Thoracic aorta (tissue), 2 donors: ENCODE measurements at regions not wholly inside any gene's neighbourhood (a gene's known extent, or its start where the extent isn't known, plus 50 kb on each side); places are given as distances from the start of the nearest gene placed in this dataset.

Source experiments
- ATAC-seq: fragments of 150-250 bp; one replicate; pipeline ENCODE4 v1.8.0; 2017; ENCODE audit warnings: low read depth; ENCODE audit not compliant: insufficient number of reproducible peaks, low FRiP score
- DNase-seq: peaks from one replicate; pipeline ENCODE4 v3.0.0-alpha.2; 2020; ENCODE audit warnings: low spot score
- H3K27ac ChIP-seq, 2 donors: fragments of 200-600 bp; sonication (generic); 1 replicate in 1 of 2; 2 replicates in 1 of 2; pipeline ENCODE4 v1.5.1; 2016; ENCODE audit warnings: mild to moderate bottlenecking in 2 of 2, moderate library complexity in 2 of 2
- H3K27me3 ChIP-seq: fragments of 200-600 bp; sonication (generic); replicated peaks from 2 replicates; pipeline ENCODE4 v1.6.0; 2016; ENCODE audit warnings: mild to moderate bottlenecking; ENCODE audit not compliant: insufficient read depth
- H3K36me3 ChIP-seq: fragments of 200-600 bp; sonication (generic); one replicate; pipeline ENCODE4 v1.5.1; 2016
- H3K4me1 ChIP-seq, 2 donors: fragments of 200-600 bp; sonication (generic); 1 replicate in 1 of 2; 2 replicates in 1 of 2; pipeline versions ENCODE4 v1.5.1 to v1.6.0; 2016; ENCODE audit warnings: low read depth in 2 of 2, mild to moderate bottlenecking in 1 of 2; ENCODE audit not compliant: control insufficient read depth in 1 of 2
- H3K4me3 ChIP-seq: fragments of 200-600 bp; sonication (generic); 2 replicates; pipeline ENCODE4 v1.5.1; 2016; ENCODE audit warnings: mild to moderate bottlenecking
- H3K9me3 ChIP-seq: fragments of 200-600 bp; sonication (generic); 2 replicates; pipeline ENCODE4 v1.5.1; 2016
- CTCF ChIP-seq: fragments of 200-600 bp; sonication (generic); IDR thresholded peaks from one replicate; pipeline ENCODE4 v1.5.1; 2019; ENCODE audit warnings: antibody characterized with exemption

DNA sequence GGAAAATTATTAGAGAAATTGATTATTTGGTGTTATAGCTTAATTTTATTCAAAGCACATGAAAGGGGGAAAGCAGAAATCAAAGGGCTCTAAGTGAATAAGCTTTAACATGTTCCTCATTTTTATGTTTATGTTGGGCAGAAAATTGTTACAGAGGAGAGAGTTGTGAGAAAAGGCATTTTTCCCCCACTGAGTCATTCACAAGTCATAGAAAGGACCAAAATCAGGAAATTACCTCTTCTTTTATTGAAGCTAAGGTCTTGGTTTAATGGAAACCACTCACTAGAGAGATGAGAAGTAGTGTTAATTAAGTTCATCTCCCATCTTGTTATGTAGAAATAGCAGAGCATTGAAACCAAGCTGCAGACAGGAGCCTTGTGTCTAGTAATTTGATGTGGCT is 175.3 kb upstream of the THUMPD2 start:
- no peak for DNase-seq
- no peak overlapping the region for H3K27ac ChIP-seq
- no peak overlapping the region for H3K4me3 ChIP-seq
- no peaks in the 10 kb centered on the region for H3K4me1 ChIP-seq
- H3K36me3 ChIP-seq, result no peaks in the 10 kb centered on the region
- no peak for ATAC-seq
- no peak for TF ChIP-seq CTCF
- H3K27me3 ChIP-seq, result no peaks in the 10 kb centered on the region
- H3K9me3 ChIP-seq, result no peaks in the 10 kb centered on the region

DNA sequence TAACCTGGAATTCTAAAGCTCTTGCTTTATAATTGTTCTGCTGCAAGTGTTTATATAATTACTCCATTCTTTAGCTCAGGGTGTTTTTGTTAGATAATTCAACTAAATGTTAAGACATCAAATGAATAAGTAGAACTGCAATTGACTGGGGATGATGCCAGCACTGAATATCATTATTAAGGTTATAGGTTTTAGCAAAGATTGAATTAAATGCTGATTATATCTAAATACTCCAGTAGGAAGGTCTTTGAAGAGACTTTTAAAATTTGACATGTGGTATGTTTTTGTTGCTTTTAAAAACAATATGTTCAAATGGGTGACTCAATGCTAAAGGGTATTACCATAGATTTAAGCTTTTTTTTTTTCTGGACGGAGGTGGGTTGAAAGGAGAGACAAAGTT is 170.1 kb upstream of the THUMPD2 start:
- H3K36me3 ChIP-seq, result no peaks in the 10 kb centered on the region
- H3K4me1 ChIP-seq, result no peaks in the 10 kb centered on the region
- no peak for TF ChIP-seq CTCF
- no peaks in the 10 kb centered on the region for H3K27me3 ChIP-seq
- H3K9me3 ChIP-seq, result no peaks in the 10 kb centered on the region
- DNase-seq (no peak), ATAC-seq (no peak)
- no peak overlapping the region for H3K27ac ChIP-seq
- no peak overlapping the region for H3K4me3 ChIP-seq

- H3K4me1 ChIP-seq, result no peaks in the 10 kb centered on the region
- H3K36me3 ChIP-seq, result no peaks in the 10 kb centered on the region
- no peak for TF ChIP-seq CTCF
- no peaks in the 10 kb centered on the region for H3K27me3 ChIP-seq
- H3K27ac ChIP-seq, result no peak overlapping the region
- DNase-seq, result no peak
- no peak overlapping the region for H3K4me3 ChIP-seq
- no peaks in the 10 kb centered on the region for H3K9me3 ChIP-seq
- ATAC-seq, result no peak
Observed at GRCh38 chr2:39948016-39948719, 169.1 kb upstream of the THUMPD2 start.

DNA sequence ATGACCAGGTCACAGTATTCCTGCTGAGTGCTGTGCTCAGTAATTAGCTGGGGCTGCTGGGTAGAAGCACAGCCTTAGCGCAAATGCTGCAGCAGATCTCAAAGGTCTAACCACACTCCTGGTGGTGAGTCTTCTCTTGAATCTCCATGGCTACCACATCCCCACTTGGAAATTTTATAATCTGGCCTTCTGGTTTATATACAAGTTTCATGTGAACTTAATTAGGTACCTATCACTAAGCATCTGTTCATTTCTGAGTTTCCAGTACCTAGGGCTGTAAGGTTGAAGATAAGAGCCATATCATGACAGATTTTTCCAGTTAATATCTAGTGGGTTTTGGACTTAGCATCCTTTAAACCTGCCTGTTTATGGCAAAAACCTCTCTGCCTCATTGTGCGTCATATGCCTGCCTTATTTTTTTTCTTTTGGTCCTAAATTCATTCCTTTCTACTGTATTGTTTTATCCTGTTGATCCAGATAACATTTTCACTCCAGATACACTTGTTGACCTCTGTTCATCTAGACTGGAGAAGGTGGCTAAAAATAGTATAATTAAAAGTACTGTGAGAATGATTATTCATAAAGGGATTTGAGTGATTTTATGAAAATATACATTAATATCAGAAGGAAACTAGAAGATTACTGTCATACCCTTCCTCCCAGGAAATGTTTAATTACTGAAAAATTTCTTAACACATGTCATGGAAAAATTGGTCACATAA is 168.4 kb upstream of the THUMPD2 start:
- Histone ChIP-seq H3K27me3 (no peaks in the 10 kb centered on the region), H3K27ac (no peak overlapping the region), H3K4me1 (peaks cover 0 to 4% of the 10 kb centered on the region in 2 donors), H3K9me3 (no peaks in the 10 kb centered on the region), H3K36me3 (no peaks in the 10 kb centered on the region), H3K4me3 (no peak overlapping the region)
- no peak for ATAC-seq
- no peak for DNase-seq
- TF ChIP-seq CTCF, result no peak

GRCh38 chr2:39942950-39943349 is 163.9 kb upstream of the THUMPD2 start:
- DNase-seq (no peak), ATAC-seq (no peak)
- H3K36me3 ChIP-seq, result no peaks in the 10 kb centered on the region
- no peak overlapping the region for H3K4me3 ChIP-seq
- H3K4me1 ChIP-seq, result peaks cover 0 to 6% of the 10 kb centered on the region in 2 donors
- no peak overlapping the region for H3K27ac ChIP-seq
- no peaks in the 10 kb centered on the region for H3K27me3 ChIP-seq
- H3K9me3 ChIP-seq, result no peaks in the 10 kb centered on the region
- no peak for TF ChIP-seq CTCF
